GM12878 (cell line): ENCODE measurements at regions not wholly inside any gene's neighbourhood (a gene's known extent, or its start where the extent isn't known, plus 50 kb on each side); places are given as distances from the start of the nearest gene placed in this dataset.
"Not testable (repeated sequence)": the region's sequence is repeated elsewhere in the genome, so short reads cannot be mapped to it uniquely, and the experiment has no call there.

Experiments
- ATAC-seq: fragments of 200-7000 bp; cut with Tn5 transposase; 3 replicates; pipeline ENCODE4 v1.9.1; 2020; ENCODE audit warnings: mild to moderate bottlenecking, moderate library complexity
- BruUV-seq: library from RNA; stranded (reverse); fragments of 400-500 nt; replicated peaks from 2 replicates; lab custom pipeline; 2021; lab: Mats Ljungman, UMichigan
- CTCF ChIA-PET: fragments of 300-600 bp; sonication (Branson Sonifier 250); formaldehyde crosslinking; extraction: SDS; loops from one replicate; lab custom pipeline; 2021; ENCODE audit warnings: inconsistent platforms; lab: Yijun Ruan, JAX
- POLR2A ChIA-PET: fragments of 350-600 bp; formaldehyde crosslinking; extraction: SDS; loops from one replicate; lab custom pipeline; 2021; ENCODE audit warnings: inconsistent platforms; lab: Charles Lee
- RAD21 ChIA-PET: fragments of 300-600 bp; sonication (Branson Sonifier 250); formaldehyde crosslinking; loops from one replicate; lab custom pipeline; 2023; ENCODE audit warnings: antibody characterized with exemption; ENCODE audit not compliant: unreplicated experiment; lab: Charles Lee
- SMC1A ChIA-PET: fragments of 300-600 bp; sonication (Branson Sonifier 250); formaldehyde crosslinking; loops from one replicate; lab custom pipeline; 2023; ENCODE audit not compliant: unreplicated experiment, uncharacterized antibody; lab: Charles Lee
- DNase-seq: peaks from one replicate; pipeline ENCODE4 v3.0.0-alpha.2; 2011; ENCODE audit warnings: low read depth, low spot score
- FAIRE-seq: peaks from 3 replicates; lab custom pipeline; 2011; peaks lifted over from hg19 to GRCh38; lab: Jason Lieb, UNC
- H2AFZ ChIP-seq: 2 replicates; pipeline ENCODE4 v1.6.0; 2011; ENCODE audit warnings: low read depth, low read length, control low read depth; ENCODE audit not compliant: control insufficient read depth
- H3K27ac ChIP-seq: 2 replicates; pipeline ENCODE4 v1.5.1; 2011; ENCODE audit warnings: control low read depth; ENCODE audit not compliant: control insufficient read depth, insufficient read depth
- H3K27me3 ChIP-seq, 2 experiments: replicated peaks in 1 of 2; 2 replicates each; pipeline versions ENCODE4 v1.6.0 to v1.6.1; 2011; ENCODE audit warnings: low read length in 1 of 2; ENCODE audit not compliant: control insufficient read depth in 2 of 2, insufficient read depth in 2 of 2
- H3K36me3 ChIP-seq, 2 experiments: 2 replicates each; pipeline ENCODE4 v1.5.1; 2011; ENCODE audit warnings: low read length in 1 of 2; ENCODE audit not compliant: control insufficient read depth in 2 of 2, insufficient read depth in 2 of 2
- H3K4me1 ChIP-seq: 2 replicates; pipeline ENCODE4 v1.6.1; 2011; ENCODE audit warnings: mild to moderate bottlenecking, low read length, moderate library complexity, mixed read lengths; ENCODE audit not compliant: control insufficient read depth, insufficient read depth
- H3K4me2 ChIP-seq: 2 replicates; pipeline ENCODE4 v1.6.0; 2011; ENCODE audit warnings: control low read depth; ENCODE audit not compliant: control insufficient read depth, insufficient read depth
- H3K4me3 ChIP-seq: fragments of 200-600 bp; sonication (generic); 2 replicates; pipeline ENCODE4 v1.5.1; 2016
- H3K79me2 ChIP-seq: 2 replicates; pipeline ENCODE4 v1.6.0; 2011; ENCODE audit warnings: low read length; ENCODE audit not compliant: control insufficient read depth, insufficient read depth
- H3K9ac ChIP-seq: 2 replicates; pipeline ENCODE4 v1.8.0; 2011; ENCODE audit warnings: low read length, control low read depth, mixed read lengths; ENCODE audit not compliant: control insufficient read depth, insufficient read depth
- H3K9me3 ChIP-seq: replicated peaks from 3 replicates; pipeline ENCODE4 v1.5.1; 2011; ENCODE audit warnings: mild to moderate bottlenecking, low read length; ENCODE audit not compliant: control insufficient read depth, insufficient read depth
- H4K20me1 ChIP-seq: 2 replicates; pipeline ENCODE4 v1.6.0; 2011; ENCODE audit not compliant: control insufficient read depth, insufficient read depth
- BMI1 ChIP-seq: fragments of 450-650 bp; IDR thresholded peaks from 2 replicates; pipeline ENCODE4 v1.6.1; 2016; ENCODE audit warnings: mild to moderate bottlenecking, moderate library complexity, borderline replicate concordance
- PML ChIP-seq: IDR thresholded peaks from 2 replicates; pipeline ENCODE4 v1.6.1; 2012; ENCODE audit warnings: low read length, inconsistent platforms
- SUPT20H ChIP-seq: IDR thresholded peaks from 2 replicates; pipeline ENCODE4 v1.6.1; 2011; ENCODE audit warnings: low read depth, mild to moderate bottlenecking, low read length, moderate library complexity, borderline replicate concordance; ENCODE audit not compliant: control insufficient read depth
- SUZ12 ChIP-seq: fragments of 200-600 bp; sonication (generic); IDR thresholded peaks from one replicate; pipeline ENCODE4 v1.6.1; 2018; ENCODE audit warnings: antibody characterized with exemption, mild to moderate bottlenecking; ENCODE audit not compliant: unreplicated experiment
- TAF1 ChIP-seq: IDR thresholded peaks from 2 replicates; pipeline ENCODE4 v1.6.1; 2011; ENCODE audit warnings: mild to moderate bottlenecking, low read depth, low read length, borderline replicate concordance
- ZBED1 ChIP-seq: IDR thresholded peaks from 2 replicates; pipeline ENCODE4 v1.6.1; 2016; ENCODE audit warnings: borderline replicate concordance
- WGBS: methylation state at CpG from one replicate; pipeline ENCODE4 v1.1.6; 2016; ENCODE audit warnings: low lambda C conversion rate; ENCODE audit not compliant: insufficient replicate concordance, insufficient coverage; ENCODE audit errors: missing lambda C conversion rate; 5-methylcytosine and 5-hydroxymethylcytosine counted together
- in situ Hi-C: fragments of 300-500 bp; cut with MboI; formaldehyde crosslinking; loops from 9 replicates; pipeline ENCODE4 v1.14.3; 2018; ENCODE audit warnings: mixed read lengths
- intact Hi-C: fragments of 100-400 bp; cut with micrococcal nuclease; formaldehyde crosslinking; loops from one replicate; pipeline ENCODE4 v1.14.2; 2022; ENCODE audit not compliant: unreplicated experiment
- TF ChIP-seq, protein P1 (sequence below): IDR thresholded peaks from 2 replicates; pipeline ENCODE4 v1.6.1; 2011; ENCODE audit warnings: mild to moderate bottlenecking, low read depth, low read length, moderate library complexity; ENCODE audit not compliant: insufficient replicate concordance
- TF ChIP-seq, protein P2 (sequence below): fragments of 450-650 bp; IDR thresholded peaks from 2 replicates; pipeline ENCODE4 v1.6.1; 2017; ENCODE audit warnings: mild to moderate bottlenecking

DNA sequence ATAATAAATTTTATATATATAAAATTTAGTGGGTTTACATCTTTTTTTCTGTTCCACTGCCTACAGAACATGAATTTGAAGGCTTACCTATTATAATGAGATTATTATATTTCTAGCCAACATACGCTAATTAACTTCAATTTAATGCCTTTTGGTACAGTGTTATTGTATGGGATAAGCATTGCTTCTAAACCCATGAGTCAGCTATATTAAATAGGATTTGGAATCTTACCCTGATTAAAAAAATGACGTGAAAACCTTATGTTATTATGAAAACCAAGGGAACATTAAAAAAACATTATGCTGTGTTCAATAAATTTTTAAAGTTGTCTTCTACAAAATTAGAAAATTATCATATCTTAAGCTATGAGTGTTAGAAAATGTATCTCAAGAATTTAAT lies 334.0 kb upstream of the RGS17 start (continued):
- TF ChIP-seq, protein P1, sequence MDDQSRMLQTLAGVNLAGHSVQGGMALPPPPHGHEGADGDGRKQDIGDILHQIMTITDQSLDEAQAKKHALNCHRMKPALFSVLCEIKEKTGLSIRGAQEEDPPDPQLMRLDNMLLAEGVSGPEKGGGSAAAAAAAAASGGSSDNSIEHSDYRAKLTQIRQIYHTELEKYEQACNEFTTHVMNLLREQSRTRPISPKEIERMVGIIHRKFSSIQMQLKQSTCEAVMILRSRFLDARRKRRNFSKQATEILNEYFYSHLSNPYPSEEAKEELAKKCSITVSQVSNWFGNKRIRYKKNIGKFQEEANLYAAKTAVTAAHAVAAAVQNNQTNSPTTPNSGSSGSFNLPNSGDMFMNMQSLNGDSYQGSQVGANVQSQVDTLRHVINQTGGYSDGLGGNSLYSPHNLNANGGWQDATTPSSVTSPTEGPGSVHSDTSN = no peak
- TF ChIP-seq TAF1 (no peak), ZBED1 (no peak), PML (no peak)
- TF ChIP-seq, all 136 proteins: peak for 0

DNA sequence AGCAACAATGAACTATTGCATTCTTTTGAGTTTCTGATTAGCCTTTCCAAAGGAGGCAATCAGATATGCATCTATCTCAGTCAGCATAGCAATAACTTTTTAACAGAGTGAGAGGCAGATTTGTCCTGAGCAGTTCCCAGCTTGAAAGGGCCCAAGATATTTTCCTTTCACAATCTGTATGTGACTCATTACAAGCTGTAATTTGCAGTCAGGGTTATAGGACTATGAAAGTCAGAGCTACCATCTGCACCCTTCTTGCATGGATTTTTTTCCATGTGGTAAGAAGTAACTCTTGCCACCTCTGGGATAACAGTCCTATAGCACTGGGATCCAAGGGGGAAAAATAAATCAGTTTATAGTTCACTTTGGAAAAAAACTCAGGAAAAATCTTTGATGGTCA lies 318.2 kb upstream of the RGS17 start:
- no peaks in the 10 kb centered on the region for H3K27me3 ChIP-seq
- H3K79me2 ChIP-seq = no peaks in the 10 kb centered on the region
- TF ChIP-seq BMI1 (no peak), SUPT20H (no peak), SUZ12 (no peak)
- TF ChIP-seq, protein P2, sequence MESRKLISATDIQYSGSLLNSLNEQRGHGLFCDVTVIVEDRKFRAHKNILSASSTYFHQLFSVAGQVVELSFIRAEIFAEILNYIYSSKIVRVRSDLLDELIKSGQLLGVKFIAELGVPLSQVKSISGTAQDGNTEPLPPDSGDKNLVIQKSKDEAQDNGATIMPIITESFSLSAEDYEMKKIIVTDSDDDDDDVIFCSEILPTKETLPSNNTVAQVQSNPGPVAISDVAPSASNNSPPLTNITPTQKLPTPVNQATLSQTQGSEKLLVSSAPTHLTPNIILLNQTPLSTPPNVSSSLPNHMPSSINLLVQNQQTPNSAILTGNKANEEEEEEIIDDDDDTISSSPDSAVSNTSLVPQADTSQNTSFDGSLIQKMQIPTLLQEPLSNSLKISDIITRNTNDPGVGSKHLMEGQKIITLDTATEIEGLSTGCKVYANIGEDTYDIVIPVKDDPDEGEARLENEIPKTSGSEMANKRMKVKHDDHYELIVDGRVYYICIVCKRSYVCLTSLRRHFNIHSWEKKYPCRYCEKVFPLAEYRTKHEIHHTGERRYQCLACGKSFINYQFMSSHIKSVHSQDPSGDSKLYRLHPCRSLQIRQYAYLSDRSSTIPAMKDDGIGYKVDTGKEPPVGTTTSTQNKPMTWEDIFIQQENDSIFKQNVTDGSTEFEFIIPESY = no peak
- no peak overlapping the region for H2AFZ ChIP-seq
- in situ Hi-C loops (no loop called here), intact Hi-C loops (no loop called here)
- H3K36me3 ChIP-seq = no peaks in the 10 kb centered on the region
- no peaks in the 10 kb centered on the region for H3K9me3 ChIP-seq
- RAD21 ChIA-PET = no interaction called here
- SMC1A ChIA-PET = no interaction called here
- H3K9ac ChIP-seq = no peak overlapping the region
- POLR2A ChIA-PET = no interaction called here
- no peak overlapping the region for H3K27ac ChIP-seq
- no peak overlapping the region for H3K4me2 ChIP-seq
- no peak for ATAC-seq
- H3K4me3 ChIP-seq = no peak overlapping the region
- H4K20me1 ChIP-seq = no peaks in the 10 kb centered on the region
- CTCF ChIA-PET = no interaction called here
- H3K4me1 ChIP-seq = no peaks in the 10 kb centered on the region
- no peak for FAIRE-seq
- DNase-seq = no peak
- no TSS peak for BruUV-seq

DNA sequence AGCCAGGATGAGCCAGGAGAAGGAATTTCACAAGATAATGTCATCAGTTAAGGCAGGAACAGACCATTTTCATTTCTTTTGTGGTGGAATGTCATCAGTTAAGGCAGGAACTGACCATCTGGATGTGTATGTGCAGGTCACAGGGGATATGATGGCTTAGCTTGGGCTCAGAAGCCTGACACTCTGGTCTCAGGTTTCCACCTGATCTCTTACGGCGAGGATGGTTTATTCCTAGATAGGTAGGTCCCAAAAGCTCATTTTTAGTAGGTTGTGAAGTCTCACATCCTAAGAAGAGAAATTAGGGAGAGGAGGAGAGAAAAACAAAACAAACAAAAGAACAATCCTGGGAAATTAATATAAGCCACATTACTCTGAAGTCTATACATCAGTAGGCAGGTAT lies 311.7 kb upstream of the RGS17 start:
- 28% methylated on average over 2 of the region's 2 CpGs for WGBS
- H3K79me2 ChIP-seq, H3K4me1 ChIP-seq, ATAC-seq, H3K27ac ChIP-seq, in situ Hi-C loops, SMC1A ChIA-PET, H2AFZ ChIP-seq, H3K4me3 ChIP-seq, intact Hi-C loops, RAD21 ChIA-PET, H3K36me3 ChIP-seq, H4K20me1 ChIP-seq, H3K27me3 ChIP-seq, DNase-seq, FAIRE-seq, H3K9ac ChIP-seq, POLR2A ChIA-PET, BruUV-seq, H3K9me3 ChIP-seq, H3K4me2 ChIP-seq: not testable (repeated sequence)
- CTCF ChIA-PET = interaction anchor here (0.7 kb wide), 1 partner anchor 504 kb away, joined by 3 read pairs; no protein-coding TSS in a partner anchor
